Tibial nerve (tissue), 4 donors: ENCODE measurements at regions not wholly inside any gene's neighbourhood (a gene's known extent, or its start where the extent isn't known, plus 50 kb on each side); places are given as distances from the start of the nearest gene placed in this dataset.

Source experiments
- DNase-seq, 2 donors: peaks; one replicate each; pipeline ENCODE4 v3.0.0-alpha.2; 2019; ENCODE audit warnings: low spot score in 2 of 2
- H3K27ac ChIP-seq, 4 donors: fragments of 200-600 bp; sonication (generic) in 3 of 4; one replicate each; pipeline ENCODE4 v1.5.1; 2017 to 2019; ENCODE audit warnings: mild to moderate bottlenecking in 1 of 4
- H3K27me3 ChIP-seq, 2 donors: fragments of 200-600 bp; sonication (generic) in 1 of 2; one replicate each; pipeline versions ENCODE4 v1.5.1 to v1.6.0; 2017 to 2019
- H3K36me3 ChIP-seq, 3 donors: fragments of 200-600 bp; sonication (generic); one replicate each; pipeline ENCODE4 v1.5.1; 2018 to 2019
- H3K4me1 ChIP-seq, 4 donors: fragments of 200-600 bp; sonication (generic) in 3 of 4; one replicate each; pipeline ENCODE4 v1.5.1; 2017 to 2019
- H3K4me3 ChIP-seq, 4 donors: fragments of 200-600 bp; sonication (generic) in 3 of 4; one replicate each; pipeline ENCODE4 v1.5.1; 2017 to 2019; ENCODE audit warnings: mild to moderate bottlenecking in 1 of 4, moderate library complexity in 1 of 4
- H3K9me3 ChIP-seq, 4 donors: fragments of 200-600 bp; sonication (generic) in 3 of 4; one replicate each; pipeline ENCODE4 v1.5.1; 2017 to 2019
- EP300 ChIP-seq, 2 donors: sonication (generic); formaldehyde crosslinking; IDR thresholded peaks; one replicate each; pipeline ENCODE4 v1.6.1; 2017; ENCODE audit warnings: antibody characterized with exemption in 2 of 2, mild to moderate bottlenecking in 1 of 2
- POLR2A ChIP-seq, 2 donors: fragments of 450-650 bp; IDR thresholded peaks; one replicate each; pipeline ENCODE4 v1.6.1; 2017; ENCODE audit warnings: antibody characterized with exemption in 2 of 2, mild to moderate bottlenecking in 2 of 2, moderate library complexity in 2 of 2
- WGBS, 2 donors: methylation state at CpG; one replicate each; pipeline ENCODE4 v1.1.5; 2018; 5-methylcytosine and 5-hydroxymethylcytosine counted together
- TF ChIP-seq, protein P1 (sequence below), 5 experiments: fragments of 200-600 bp in 3 of 5; fragments of 450-650 bp in 2 of 5; sonication (generic) in 3 of 5; IDR thresholded peaks; one replicate each; pipeline ENCODE4 v1.5.1; 2016 to 2019; ENCODE audit warnings: antibody characterized with exemption in 5 of 5, mild to moderate bottlenecking in 3 of 5, moderate library complexity in 2 of 5

DNA sequence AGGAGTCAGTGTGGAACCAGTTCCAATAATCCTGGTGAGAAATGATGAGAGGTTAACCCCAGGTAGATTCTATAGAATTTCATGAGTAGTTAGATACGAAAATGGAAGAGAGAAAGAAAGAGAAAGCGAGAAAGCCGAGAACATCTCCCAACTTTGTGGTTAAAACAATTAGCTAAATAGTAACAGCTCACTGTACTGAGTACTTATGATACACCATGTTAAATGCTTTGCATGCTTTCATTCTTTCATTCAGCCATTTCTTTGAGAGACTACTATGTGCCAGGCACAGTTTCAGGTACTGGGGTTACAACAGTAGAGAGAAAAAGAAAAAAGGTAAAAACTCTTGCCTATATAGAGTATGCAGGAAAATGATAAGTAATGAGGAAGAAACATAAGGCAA is 109.7 kb upstream of the SYT6 start:
- 82 to 87% methylated on average over 3 of the region's 3 CpGs for WGBS, 2 donors
- no peak for TF ChIP-seq EP300 (IDR thresholded peaks at IDR 0.05)
- no peak for TF ChIP-seq POLR2A (IDR thresholded peaks at IDR 0.05)
- TF ChIP-seq, protein P1, sequence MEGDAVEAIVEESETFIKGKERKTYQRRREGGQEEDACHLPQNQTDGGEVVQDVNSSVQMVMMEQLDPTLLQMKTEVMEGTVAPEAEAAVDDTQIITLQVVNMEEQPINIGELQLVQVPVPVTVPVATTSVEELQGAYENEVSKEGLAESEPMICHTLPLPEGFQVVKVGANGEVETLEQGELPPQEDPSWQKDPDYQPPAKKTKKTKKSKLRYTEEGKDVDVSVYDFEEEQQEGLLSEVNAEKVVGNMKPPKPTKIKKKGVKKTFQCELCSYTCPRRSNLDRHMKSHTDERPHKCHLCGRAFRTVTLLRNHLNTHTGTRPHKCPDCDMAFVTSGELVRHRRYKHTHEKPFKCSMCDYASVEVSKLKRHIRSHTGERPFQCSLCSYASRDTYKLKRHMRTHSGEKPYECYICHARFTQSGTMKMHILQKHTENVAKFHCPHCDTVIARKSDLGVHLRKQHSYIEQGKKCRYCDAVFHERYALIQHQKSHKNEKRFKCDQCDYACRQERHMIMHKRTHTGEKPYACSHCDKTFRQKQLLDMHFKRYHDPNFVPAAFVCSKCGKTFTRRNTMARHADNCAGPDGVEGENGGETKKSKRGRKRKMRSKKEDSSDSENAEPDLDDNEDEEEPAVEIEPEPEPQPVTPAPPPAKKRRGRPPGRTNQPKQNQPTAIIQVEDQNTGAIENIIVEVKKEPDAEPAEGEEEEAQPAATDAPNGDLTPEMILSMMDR (IDR thresholded peaks at IDR 0.05) = no peak

DNA sequence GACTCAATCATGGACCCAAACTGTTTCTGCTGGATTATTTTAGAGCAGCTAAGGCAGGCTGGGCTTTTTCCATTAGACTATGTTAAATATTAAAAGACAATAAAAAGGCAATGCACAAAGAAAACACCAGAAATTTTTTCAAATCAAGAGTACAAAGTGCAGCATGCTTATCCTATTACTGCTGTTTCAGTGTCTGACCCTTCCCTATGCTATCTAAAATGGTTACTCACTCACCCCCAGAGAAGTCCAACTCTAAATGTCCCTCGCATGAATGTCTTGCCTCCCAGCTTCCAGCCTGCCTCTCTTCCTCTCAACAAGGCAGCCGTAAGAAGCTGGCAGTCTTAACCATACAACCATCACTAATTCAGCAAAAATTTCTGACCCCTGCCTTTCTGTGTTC is 108.7 kb upstream of the SYT6 start:
- no peak overlapping the region for H3K4me3 ChIP-seq
- H3K27ac ChIP-seq = no peak overlapping the region
- H3K9me3 ChIP-seq = no peaks in the 10 kb centered on the region
- 63 to 69% methylated on average over 2 of the region's 2 CpGs for WGBS, 2 donors
- H3K4me1 ChIP-seq = no peaks in the 10 kb centered on the region
- no peaks in the 10 kb centered on the region for H3K36me3 ChIP-seq
- no peak for TF ChIP-seq POLR2A (IDR thresholded peaks at IDR 0.05)
- TF ChIP-seq, protein P1 (IDR thresholded peaks at IDR 0.05) = no peak
- TF ChIP-seq EP300 (IDR thresholded peaks at IDR 0.05) = no peak
- no peak for DNase-seq
- H3K27me3 ChIP-seq = no peaks in the 10 kb centered on the region

More for the DNA sequence above, 109.7 kb upstream of the SYT6 start:
- Histone ChIP-seq H3K27ac (no peak overlapping the region), H3K36me3 (no peaks in the 10 kb centered on the region), H3K27me3 (no peaks in the 10 kb centered on the region), H3K4me1 (no peaks in the 10 kb centered on the region), H3K9me3 (no peaks in the 10 kb centered on the region), H3K4me3 (no peak overlapping the region)
- no peak for DNase-seq

DNA sequence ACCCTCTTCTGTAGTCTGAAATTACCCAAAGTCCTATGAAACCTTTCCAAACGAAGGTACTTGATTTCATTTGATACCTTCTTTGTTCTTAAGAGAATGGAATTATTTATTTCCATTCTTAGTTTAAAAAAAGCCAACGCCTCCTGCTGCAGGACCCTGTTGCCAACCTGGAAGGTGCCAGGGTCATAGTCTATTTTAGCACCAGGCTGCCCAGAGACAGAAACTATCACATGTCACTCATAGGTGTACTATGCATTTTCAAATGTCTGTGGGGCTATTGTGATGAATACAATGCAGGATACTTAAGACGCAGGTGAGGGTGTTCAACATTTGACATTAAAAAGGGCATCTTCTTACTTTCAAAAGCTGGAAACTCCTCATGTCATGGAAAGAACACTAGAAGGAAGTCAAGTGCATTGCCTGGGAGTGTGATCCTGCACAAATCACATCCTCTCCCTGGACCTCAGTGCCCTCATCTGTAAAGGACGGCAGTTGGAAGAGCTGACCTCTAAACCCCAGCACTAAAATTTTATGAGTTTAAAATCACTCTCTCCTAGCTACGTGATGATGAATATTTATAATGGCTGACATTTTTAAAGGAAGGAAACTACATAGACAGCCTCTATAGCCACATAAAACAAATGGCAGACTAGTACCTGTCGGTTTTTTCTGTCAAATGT is 107.3 kb upstream of the SYT6 start:
- DNase-seq = no peak
- 57 to 60% methylated on average over 6 of the region's 6 CpGs for WGBS, 2 donors
- no peaks in the 10 kb centered on the region for H3K9me3 ChIP-seq
- TF ChIP-seq EP300 (IDR thresholded peaks at IDR 0.05) (no peak), POLR2A (IDR thresholded peaks at IDR 0.05) (no peak)
- TF ChIP-seq, protein P1 (IDR thresholded peaks at IDR 0.05) = no peak
- no peak overlapping the region for H3K4me3 ChIP-seq
- H3K27ac ChIP-seq = no peak overlapping the region
- H3K4me1 ChIP-seq = no peaks in the 10 kb centered on the region
- H3K27me3 ChIP-seq = no peaks in the 10 kb centered on the region
- H3K36me3 ChIP-seq = no peaks in the 10 kb centered on the region

DNA sequence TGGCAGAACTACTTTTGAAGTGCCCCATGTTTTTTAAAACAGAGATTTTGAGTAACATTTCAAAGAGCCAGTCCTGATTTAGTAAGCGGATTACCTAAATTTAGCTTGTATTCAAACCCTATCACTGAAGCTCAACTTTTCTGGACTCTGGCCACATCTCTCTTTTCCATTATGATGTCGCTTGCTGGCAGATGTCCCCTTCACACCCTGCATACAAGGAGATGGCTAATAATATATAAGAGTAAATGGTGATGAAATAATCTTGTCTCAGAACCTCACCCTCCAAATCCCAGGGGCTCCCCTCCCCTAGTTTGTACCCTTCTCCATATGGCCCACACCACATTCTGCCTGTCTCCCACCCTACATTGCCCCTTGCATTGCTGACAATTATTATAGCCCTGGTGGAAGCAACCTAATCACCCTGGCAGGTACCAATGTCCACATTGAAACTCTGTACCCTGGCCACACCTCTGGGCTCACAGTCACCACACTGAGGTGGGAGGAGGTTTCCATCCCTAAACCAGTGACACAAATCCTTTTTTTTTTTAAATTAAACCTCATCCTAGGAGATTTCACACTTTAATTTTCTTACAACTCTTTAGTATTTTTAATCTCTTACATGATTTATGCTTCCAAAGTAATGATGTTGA is 106.0 kb upstream of the SYT6 start:
- Histone ChIP-seq H3K9me3 (peaks cover 0 to 8% (median 0%) of the 10 kb centered on the region in 4 donors), H3K27ac (no peak overlapping the region), H3K27me3 (no peaks in the 10 kb centered on the region), H3K4me3 (no peak overlapping the region), H3K4me1 (no peaks in the 10 kb centered on the region), H3K36me3 (no peaks in the 10 kb centered on the region)
- WGBS, 2 donors = 78% methylated on average over 2 of the region's 2 CpGs
- no peak for DNase-seq
- TF ChIP-seq, protein P1 (IDR thresholded peaks at IDR 0.05) = no peak
- TF ChIP-seq EP300 (IDR thresholded peaks at IDR 0.05) = no peak
- TF ChIP-seq POLR2A (IDR thresholded peaks at IDR 0.05) = no peak

DNA sequence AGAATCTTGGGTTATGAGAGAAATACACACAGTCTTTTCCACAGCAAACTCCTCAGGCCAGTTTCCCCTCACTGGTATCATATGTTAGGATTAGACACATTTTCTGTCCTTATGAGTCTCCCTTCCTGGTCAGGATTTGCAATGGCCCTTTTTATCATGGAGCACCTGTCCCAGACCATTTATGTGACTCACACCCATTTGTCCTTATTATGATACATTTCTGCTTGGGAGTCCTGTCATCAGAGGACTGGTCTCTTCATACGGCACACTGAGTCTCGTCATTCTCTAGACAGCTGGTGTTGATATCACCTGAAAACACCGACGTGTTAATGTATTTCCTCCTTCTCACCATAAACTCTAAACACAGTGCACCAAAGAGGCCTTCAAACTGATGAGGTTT is 105.0 kb upstream of the SYT6 start:
- Histone ChIP-seq H3K4me3 (no peak overlapping the region), H3K36me3 (no peaks in the 10 kb centered on the region), H3K4me1 (no peaks in the 10 kb centered on the region), H3K27me3 (no peaks in the 10 kb centered on the region), H3K27ac (no peak overlapping the region), H3K9me3 (peaks cover 0 to 17% (median 0%) of the 10 kb centered on the region in 4 donors)
- WGBS, 2 donors = 82 to 86% methylated on average over 4 of the region's 4 CpGs
- DNase-seq = no peak
- TF ChIP-seq EP300 (IDR thresholded peaks at IDR 0.05) = no peak
